H1 (cell line): ENCODE measurements at regions not wholly inside any gene's neighbourhood (a gene's known extent, or its start where the extent isn't known, plus 50 kb on each side); places are given as distances from the start of the nearest gene placed in this dataset.

Experiments
- CTCF ChIA-PET: fragments of 300-600 bp; sonication (Branson Sonifier 250); formaldehyde crosslinking; loops from one replicate; lab custom pipeline; 2021; ENCODE audit not compliant: partially characterized antibody; lab: Charles Lee
- POLR2A ChIA-PET: fragments of 300-600 bp; sonication (Branson Sonifier 250); formaldehyde crosslinking; loops from one replicate; lab custom pipeline; 2021; ENCODE audit warnings: inconsistent platforms; ENCODE audit not compliant: partially characterized antibody; lab: Charles Lee
- DNase-seq, 2 experiments: peaks; one replicate each; pipeline versions ENCODE4 v3.0.0 to v3.0.0-alpha.2; 2010 to 2022; ENCODE audit warnings: low spot score in 2 of 2, low read depth in 1 of 2, mixed read lengths in 1 of 2
- FAIRE-seq: peaks from 2 replicates; lab custom pipeline; 2011; peaks lifted over from hg19 to GRCh38; lab: Jason Lieb, UNC
- H2AFZ ChIP-seq: 2 replicates; pipeline ENCODE4 v1.8.1; 2012; ENCODE audit warnings: low read length, inconsistent platforms
- H2AK5ac ChIP-seq: 2 replicates; pipeline ENCODE4 v1.6.1; 2013; ENCODE audit warnings: low read depth, low read length
- H2BK120ac ChIP-seq: replicated peaks from 2 replicates; pipeline ENCODE3; 2013; ENCODE audit warnings: low read depth, low read length, inconsistent platforms
- H2BK12ac ChIP-seq: 2 replicates; pipeline ENCODE4 v1.6.1; 2013; ENCODE audit warnings: low read depth, low read length
- H2BK15ac ChIP-seq: 2 replicates; pipeline ENCODE4 v1.6.1; 2013; ENCODE audit warnings: low read length
- H2BK20ac ChIP-seq: 2 replicates; pipeline ENCODE4 v1.6.1; 2013; ENCODE audit warnings: low read length
- H2BK5ac ChIP-seq: 2 replicates; pipeline ENCODE4 v1.6.1; 2013; ENCODE audit warnings: low read depth, low read length
- H3K14ac ChIP-seq: 2 replicates; pipeline ENCODE4 v1.6.1; 2013; ENCODE audit warnings: inconsistent platforms; ENCODE audit not compliant: insufficient read length
- H3K18ac ChIP-seq: 2 replicates; pipeline ENCODE4 v1.6.1; 2013; ENCODE audit warnings: low read length; ENCODE audit errors: extremely low read depth
- H3K23ac ChIP-seq: 2 replicates; pipeline ENCODE4 v1.6.1; 2013; ENCODE audit warnings: inconsistent platforms; ENCODE audit not compliant: insufficient read length
- H3K23me2 ChIP-seq: 2 replicates; pipeline ENCODE4 v1.6.1; 2013; ENCODE audit warnings: low read depth, low read length
- H3K27ac ChIP-seq: 2 replicates; pipeline ENCODE4 v1.6.1; 2011; ENCODE audit warnings: low read depth, low read length, inconsistent platforms
- H3K27me3 ChIP-seq, 4 experiments: replicated peaks in 1 of 4; 1 replicate in 1 of 4; 2 replicates in 3 of 4; pipeline versions ENCODE4 v1.6.1 to v1.8.1; 2011 to 2013; ENCODE audit warnings: low read length in 3 of 4, mild to moderate bottlenecking in 3 of 4, inconsistent platforms in 2 of 4, mixed read lengths in 2 of 4, moderate library complexity in 1 of 4; ENCODE audit not compliant: control insufficient read depth in 3 of 4, insufficient read depth in 3 of 4; ENCODE audit errors: extremely low read depth in 1 of 4
- H3K36me3 ChIP-seq, 4 experiments: 2 replicates each; pipeline versions ENCODE4 v1.6.1 to v1.8.1; 2011 to 2013; ENCODE audit warnings: mild to moderate bottlenecking in 4 of 4, low read length in 3 of 4, moderate library complexity in 2 of 4, control low read depth in 1 of 4, inconsistent platforms in 1 of 4; ENCODE audit not compliant: insufficient read depth in 4 of 4, control insufficient read depth in 2 of 4
- H3K4ac ChIP-seq: replicated peaks from 2 replicates; pipeline ENCODE3; 2013; ENCODE audit warnings: low read length, low read depth, mixed read lengths, inconsistent platforms; ENCODE audit not compliant: insufficient read length
- H3K4me1 ChIP-seq, 4 experiments: replicated peaks in 1 of 4; 1 replicate in 1 of 4; 2 replicates in 3 of 4; pipeline versions ENCODE4 v1.6.1 to v1.8.1; 2011 to 2013; ENCODE audit warnings: low read length in 3 of 4, inconsistent platforms in 2 of 4, mixed read lengths in 1 of 4; ENCODE audit not compliant: insufficient read depth in 4 of 4, control insufficient read depth in 3 of 4
- H3K4me2 ChIP-seq, 2 experiments: 2 replicates each; pipeline versions ENCODE4 v1.6.1 to v1.8.1; 2011 to 2013; ENCODE audit warnings: low read depth in 2 of 2, low read length in 2 of 2, control low read depth in 1 of 2, inconsistent platforms in 1 of 2, mild to moderate bottlenecking in 1 of 2; ENCODE audit not compliant: insufficient read depth in 1 of 2
- H3K4me3 ChIP-seq, 4 experiments: fragments of 200-600, 300-600 bp in 1 of 4; sonication (generic), shearing (Covaris generic), sonication (Bioruptor Twin) in 1 of 4; 2 replicates each; pipeline versions ENCODE4 v1.5.1 to v1.8.1; 2011 to 2016; ENCODE audit warnings: low read length in 4 of 4, low read depth in 3 of 4, control low read depth in 2 of 4, inconsistent platforms in 2 of 4, mild to moderate bottlenecking in 2 of 4, mixed read lengths in 1 of 4, moderate library complexity in 1 of 4; ENCODE audit not compliant: insufficient read depth in 2 of 4; ENCODE audit errors: extremely low read depth in 1 of 4
- H3K56ac ChIP-seq: replicated peaks from 2 replicates; pipeline ENCODE3; 2013; ENCODE audit warnings: low read depth, mild to moderate bottlenecking, mixed read lengths, low read length, inconsistent platforms; ENCODE audit not compliant: insufficient read length
- H3K79me1 ChIP-seq: 2 replicates; pipeline ENCODE4 v1.6.1; 2013; ENCODE audit warnings: low read depth, low read length, control low read depth
- H3K79me2 ChIP-seq, 2 experiments: 2 replicates each; pipeline versions ENCODE4 v1.6.1 to v1.8.1; 2012 to 2013; ENCODE audit warnings: low read length in 2 of 2, mild to moderate bottlenecking in 2 of 2, inconsistent platforms in 1 of 2; ENCODE audit not compliant: insufficient read depth in 2 of 2, control insufficient read depth in 1 of 2
- H3K9ac ChIP-seq, 4 experiments: replicated peaks in 1 of 4; 1 replicate in 1 of 4; 2 replicates in 3 of 4; pipeline versions ENCODE4 v1.6.1 to v1.8.1; 2011 to 2013; ENCODE audit warnings: low read depth in 3 of 4, low read length in 3 of 4, control low read depth in 2 of 4, mild to moderate bottlenecking in 2 of 4, moderate library complexity in 2 of 4, inconsistent platforms in 1 of 4; ENCODE audit errors: extremely low read depth in 1 of 4
- H3K9me3 ChIP-seq, 2 experiments: 2 replicates each; pipeline versions ENCODE4 v1.6.1 to v1.8.1; 2012 to 2013; ENCODE audit warnings: mild to moderate bottlenecking in 2 of 2, moderate library complexity in 2 of 2, control low read depth in 1 of 2, inconsistent platforms in 1 of 2, low read depth in 1 of 2, low read length in 1 of 2, mixed read lengths in 1 of 2; ENCODE audit not compliant: insufficient read depth in 2 of 2
- H4K20me1 ChIP-seq, 2 experiments: replicated peaks in 1 of 2; 2 replicates each; pipeline versions ENCODE3 to v1.8.1; 2011 to 2013; ENCODE audit warnings: inconsistent platforms in 2 of 2, low read length in 2 of 2, mild to moderate bottlenecking in 1 of 2; ENCODE audit not compliant: insufficient read depth in 2 of 2, control insufficient read depth in 1 of 2
- H4K5ac ChIP-seq: 2 replicates; pipeline ENCODE4 v1.6.1; 2013; ENCODE audit warnings: low read length, low read depth, mixed read lengths, inconsistent platforms; ENCODE audit not compliant: insufficient read length
- H4K8ac ChIP-seq: 2 replicates; pipeline ENCODE4 v1.8.0; 2013; ENCODE audit warnings: mild to moderate bottlenecking, moderate library complexity, low read length, inconsistent platforms; ENCODE audit not compliant: insufficient read depth; ENCODE audit errors: extremely low read depth
- H4K91ac ChIP-seq: replicated peaks from 2 replicates; pipeline ENCODE3; 2013; ENCODE audit warnings: low read length, mixed read lengths, inconsistent platforms; ENCODE audit not compliant: insufficient read length
- CHD2 ChIP-seq: IDR thresholded peaks from 2 replicates; pipeline ENCODE4 v1.6.1; 2012; ENCODE audit warnings: low read length, improper control_type of control experiment
- EP300 ChIP-seq, 2 experiments: IDR thresholded peaks; 1 replicate in 1 of 2; 2 replicates in 1 of 2; pipeline ENCODE4 v1.6.1; 2011 to 2012; ENCODE audit warnings: low read depth in 2 of 2, low read length in 2 of 2, mild to moderate bottlenecking in 2 of 2, borderline replicate concordance in 1 of 2, inconsistent platforms in 1 of 2, moderate library complexity in 1 of 2
- MAFK ChIP-seq: IDR thresholded peaks from 2 replicates; pipeline ENCODE4 v1.6.1; 2012; ENCODE audit warnings: low read depth, mild to moderate bottlenecking, improper control_type of control experiment, low read length
- NANOG ChIP-seq: IDR thresholded peaks from 2 replicates; pipeline ENCODE4 v1.6.1; 2011; ENCODE audit warnings: low read length, low read depth, mild to moderate bottlenecking, inconsistent platforms; ENCODE audit not compliant: insufficient read depth, poor library complexity, severe bottlenecking
- PHF8 ChIP-seq: fragments of 200-600 bp; sonication (generic); conservative IDR thresholded peaks from 2 replicates; pipeline ENCODE4 v1.7.1; 2012; ENCODE audit warnings: low read depth, mild to moderate bottlenecking, inconsistent platforms, low read length, moderate library complexity
- POLR2A ChIP-seq, 2 experiments: IDR thresholded peaks; 1 replicate in 1 of 2; 2 replicates in 1 of 2; pipeline ENCODE4 v1.6.1; 2011; ENCODE audit warnings: low read depth in 2 of 2, low read length in 2 of 2, mild to moderate bottlenecking in 2 of 2; ENCODE audit errors: control extremely low read depth in 1 of 2
- RXRA ChIP-seq: IDR thresholded peaks from 2 replicates; pipeline ENCODE4 v1.6.1; 2011; ENCODE audit warnings: low read depth, mild to moderate bottlenecking, low read length, moderate library complexity; ENCODE audit not compliant: insufficient read depth
- SIX5 ChIP-seq: IDR thresholded peaks from 2 replicates; pipeline ENCODE4 v1.6.1; 2011; ENCODE audit warnings: mild to moderate bottlenecking, low read depth, low read length
- SRF ChIP-seq: IDR thresholded peaks from 2 replicates; pipeline ENCODE4 v1.6.1; 2011; ENCODE audit warnings: mild to moderate bottlenecking, low read depth, low read length, moderate library complexity
- TAF7 ChIP-seq: optimal IDR thresholded peaks from 2 replicates; pipeline ENCODE3; 2011; ENCODE audit warnings: low read depth, mild to moderate bottlenecking, inconsistent platforms, low read length, moderate library complexity, borderline replicate concordance
- TBP ChIP-seq: IDR thresholded peaks from 2 replicates; pipeline ENCODE4 v1.6.1; 2011; ENCODE audit warnings: low read depth, low read length, improper control_type of control experiment
- TCF12 ChIP-seq: IDR thresholded peaks from 2 replicates; pipeline ENCODE4 v1.6.1; 2011; ENCODE audit warnings: low read depth, mild to moderate bottlenecking, low read length
- USF2 ChIP-seq: IDR thresholded peaks from 2 replicates; pipeline ENCODE4 v1.6.1; 2011; ENCODE audit warnings: low read length, improper control_type of control experiment
- WGBS, 2 experiments: shearing (Covaris generic) in 1 of 2; methylation state at CpG; one replicate each; pipeline versions ENCODE4 v1.1.6 to v1.1.7; 2013 to 2015; ENCODE audit warnings: low lambda C conversion rate in 2 of 2, mixed read lengths in 2 of 2, inconsistent platforms in 1 of 2, low coverage in 1 of 2, missing lambda C conversion rate in 1 of 2; ENCODE audit not compliant: insufficient replicate concordance in 2 of 2, insufficient coverage in 1 of 2, insufficient read length in 1 of 2; ENCODE audit errors: extremely low coverage in 1 of 2, missing lambda C conversion rate in 1 of 2; 5-methylcytosine and 5-hydroxymethylcytosine counted together

DNA sequence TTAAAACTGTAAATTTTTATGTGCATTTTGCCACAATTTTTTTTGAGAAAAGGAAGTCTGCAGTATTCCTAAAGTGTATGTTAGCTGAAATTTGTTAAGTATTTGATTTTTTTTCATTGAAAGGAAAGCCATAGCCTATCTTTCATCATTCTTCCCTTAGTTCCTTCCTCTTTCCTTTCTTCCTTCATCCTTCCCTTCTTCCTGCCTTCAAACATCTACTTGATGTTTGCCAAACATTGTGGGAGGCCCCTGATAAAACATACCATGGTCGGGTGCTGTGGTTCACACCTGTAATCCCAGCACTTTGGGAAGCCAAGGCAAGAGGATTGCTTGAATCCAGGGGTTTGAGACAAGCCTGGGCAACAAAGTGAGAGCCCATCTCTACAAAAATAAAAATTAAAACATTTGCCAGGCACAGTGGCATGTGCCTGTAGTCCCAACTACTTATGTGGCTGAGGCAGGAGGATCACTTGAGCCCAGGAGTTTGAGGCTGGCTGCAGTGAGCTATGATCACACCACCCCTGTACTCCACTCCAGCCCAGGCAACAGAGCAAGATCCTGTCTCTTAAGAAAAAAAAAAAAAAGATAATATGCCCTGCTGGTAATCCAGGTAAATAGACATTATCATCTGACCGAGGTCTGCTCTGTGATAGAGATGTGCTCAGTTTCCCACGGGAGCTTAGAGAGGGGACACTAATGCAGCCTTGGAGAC, 62.9 kb upstream of the FOXN2 start:
- Histone ChIP-seq H2BK20ac (no peak overlapping the region), H4K5ac (no peak overlapping the region), H3K4me1 (peaks cover 0 to 4% (median 0%) of the 10 kb centered on the region in 4 experiments; a peak in 3 of 7 replicates), H2BK12ac (no peak overlapping the region), H3K56ac (no peak overlapping the region), H3K79me2 (no peaks in the 10 kb centered on the region), H3K9ac (no peak overlapping the region), H2AFZ (no peak overlapping the region), H4K8ac (no peak overlapping the region), H4K91ac (no peak overlapping the region), H2BK5ac (no peak overlapping the region), H3K9me3 (no peaks in the 10 kb centered on the region), H3K23me2 (no peaks in the 10 kb centered on the region), H3K23ac (no peak overlapping the region), H3K4me2 (no peak overlapping the region), H3K79me1 (no peaks in the 10 kb centered on the region), H2BK15ac (no peak overlapping the region), H3K4me3 (no peak overlapping the region), H3K36me3 (no peaks in the 10 kb centered on the region), H3K14ac (no peak overlapping the region), H4K20me1 (no peaks in the 10 kb centered on the region), H3K27ac (no peak overlapping the region), H3K27me3 (no peaks in the 10 kb centered on the region), H2BK120ac (no peak overlapping the region), H3K4ac (no peak overlapping the region), H3K18ac (no peak overlapping the region), H2AK5ac (no peak overlapping the region)
- POLR2A ChIA-PET = no interaction called here
- DNase-seq (no peak), FAIRE-seq (no peak)
- CTCF ChIA-PET = interaction anchor here (0.7 to 0.9 kb wide), 3 partner anchors 8 to 1366 kb away, joined by 3 to 6 read pairs (median 5); no protein-coding TSS in a partner anchor
- whole genome bisulfite sequencing, 2 experiments = 82% methylated on average over 3 of the region's 3 CpGs; no CpG with 5 or more reads in 1 of the 2 experiments
- TF ChIP-seq TCF12 = no peak
- no peak for TF ChIP-seq RXRA
- no peak for TF ChIP-seq TAF7
- no peak for TF ChIP-seq EP300 (IDR thresholded peaks at IDR 0.05; ENCODE audit: borderline replicate concordance in 1 of 2, low read depth in 2 of 2, low read length in 2 of 2)
- no peak for TF ChIP-seq POLR2A (IDR thresholded peaks at IDR 0.05; ENCODE audit: control extremely low read depth in 1 of 2, low read depth in 2 of 2, low read length in 2 of 2)
- TF ChIP-seq TBP = no peak
- no peak for TF ChIP-seq CHD2
- TF ChIP-seq SIX5 = no peak
- TF ChIP-seq USF2 = no peak
- TF ChIP-seq MAFK = no peak
- no peak for TF ChIP-seq PHF8
- TF ChIP-seq NANOG = no peak
- TF ChIP-seq SRF = no peak
